Common myeloid progenitor, CD34-positive (primary cell): ENCODE measurements at regions not wholly inside any gene's neighbourhood (a gene's known extent, or its start where the extent isn't known, plus 50 kb on each side); places are given as distances from the start of the nearest gene placed in this dataset.

Source experiments
- CTCF ChIA-PET: fragments of 350-600 bp; sonication (Branson Sonifier 250); formaldehyde crosslinking; loops from one replicate; lab custom pipeline; 2021; ENCODE audit warnings: antibody characterized with exemption; lab: Charles Lee
- POLR2A ChIA-PET: fragments of 350-600 bp; sonication (Branson Sonifier 250); formaldehyde crosslinking; loops from one replicate; lab custom pipeline; 2021; ENCODE audit warnings: antibody characterized with exemption; lab: Charles Lee
- DNase-seq, 3 donors: peaks; one replicate each; pipeline versions ENCODE4 v3.0.0 to v3.0.0-alpha.2; 2013
- H3K27ac ChIP-seq, 2 experiments: 1 replicate in 1 of 2; 2 replicates in 1 of 2; pipeline ENCODE4 v1.7.0; 2013; ENCODE audit warnings: inconsistent platforms in 2 of 2, low read length in 2 of 2, mild to moderate bottlenecking in 2 of 2, low read depth in 1 of 2, moderate library complexity in 1 of 2; ENCODE audit not compliant: severe bottlenecking in 2 of 2, insufficient read depth in 1 of 2, poor library complexity in 1 of 2
- H3K27me3 ChIP-seq, 5 experiments: replicated peaks in 2 of 5; 1 replicate in 3 of 5; 2 replicates in 2 of 5; pipeline versions ENCODE4 v1.6.1 to v1.7.0; 2013; ENCODE audit warnings: low read length in 4 of 5, mild to moderate bottlenecking in 2 of 5, moderate library complexity in 2 of 5, inconsistent platforms in 1 of 5; ENCODE audit not compliant: insufficient read depth in 5 of 5, control insufficient read depth in 4 of 5
- H3K36me3 ChIP-seq, 4 experiments: 1 replicate in 2 of 4; 2 replicates in 2 of 4; pipeline versions ENCODE4 v1.6.1 to v1.7.0; 2013; ENCODE audit warnings: low read length in 3 of 4, control low read depth in 1 of 4, mild to moderate bottlenecking in 1 of 4; ENCODE audit not compliant: control insufficient read depth in 4 of 4, insufficient read depth in 4 of 4
- H3K4me1 ChIP-seq, 4 experiments: 1 replicate in 3 of 4; 2 replicates in 1 of 4; pipeline versions ENCODE4 v1.6.1 to v1.7.1; 2013; ENCODE audit warnings: low read length in 3 of 4, mild to moderate bottlenecking in 3 of 4, control low read depth in 1 of 4, inconsistent platforms in 1 of 4, moderate library complexity in 1 of 4; ENCODE audit not compliant: control insufficient read depth in 4 of 4, insufficient read depth in 4 of 4; ENCODE audit errors: control extremely low read depth in 1 of 4
- H3K4me3 ChIP-seq, 7 experiments: 1 replicate in 4 of 7; 2 replicates in 3 of 7; pipeline versions ENCODE4 v1.5.1 to v1.7.0; 2013; ENCODE audit warnings: mild to moderate bottlenecking in 7 of 7, low read length in 6 of 7, moderate library complexity in 6 of 7, inconsistent platforms in 2 of 7, low read depth in 2 of 7, control low read depth in 1 of 7; ENCODE audit not compliant: insufficient read depth in 4 of 7, control insufficient read depth in 1 of 7; ENCODE audit errors: extremely low read depth in 1 of 7
- H3K9me3 ChIP-seq, 5 experiments: 1 replicate in 4 of 5; 2 replicates in 1 of 5; pipeline versions ENCODE4 v1.6.1 to v1.7.1; 2013; ENCODE audit warnings: low read length in 4 of 5, mild to moderate bottlenecking in 2 of 5, inconsistent platforms in 1 of 5, low read depth in 1 of 5, moderate library complexity in 1 of 5; ENCODE audit not compliant: control insufficient read depth in 4 of 5, insufficient read depth in 2 of 5; ENCODE audit errors: control extremely low read depth in 1 of 5
- WGBS: methylation state at CpG from one replicate; pipeline ENCODE4 v1.1.5; 2013; ENCODE audit not compliant: insufficient coverage; 5-methylcytosine and 5-hydroxymethylcytosine counted together

DNA sequence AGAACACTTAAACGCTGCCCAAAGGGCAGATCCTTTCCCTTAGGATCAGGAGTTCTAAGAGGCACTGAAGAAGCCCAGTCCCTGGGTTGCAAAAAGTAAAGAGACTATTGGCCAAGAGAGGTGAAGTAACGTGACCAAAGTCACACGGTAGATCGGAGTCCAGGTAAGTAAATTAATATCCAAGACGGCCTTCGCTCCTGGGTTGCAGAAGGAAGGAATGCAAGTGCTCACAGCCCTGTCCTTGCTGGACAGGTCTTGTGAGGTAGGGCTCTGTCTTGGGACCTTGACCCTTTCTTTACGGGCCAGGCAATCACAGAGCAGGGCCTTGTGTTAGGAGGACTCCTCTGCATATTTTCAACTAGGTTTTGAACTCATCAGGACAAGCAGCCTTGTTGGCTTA lies 243.7 kb upstream of the PDE10A start:
- peaks cover 0 to 15% (median 3%) of the 10 kb centered on the region in 5 experiments for H3K27me3 ChIP-seq
- H3K36me3 ChIP-seq: no peaks in the 10 kb centered on the region
- H3K27ac ChIP-seq: no peak overlapping the region
- H3K4me1 ChIP-seq: no peaks in the 10 kb centered on the region
- no peak overlapping the region for H3K4me3 ChIP-seq
- ChIA-PET CTCF (no interaction called here), POLR2A (no interaction called here)
- peaks cover 0 to 1% (median 0%) of the 10 kb centered on the region in 5 experiments for H3K9me3 ChIP-seq
- DNase-seq: no peak
- 92% methylated on average over 6 of the region's 7 CpGs for WGBS

DNA sequence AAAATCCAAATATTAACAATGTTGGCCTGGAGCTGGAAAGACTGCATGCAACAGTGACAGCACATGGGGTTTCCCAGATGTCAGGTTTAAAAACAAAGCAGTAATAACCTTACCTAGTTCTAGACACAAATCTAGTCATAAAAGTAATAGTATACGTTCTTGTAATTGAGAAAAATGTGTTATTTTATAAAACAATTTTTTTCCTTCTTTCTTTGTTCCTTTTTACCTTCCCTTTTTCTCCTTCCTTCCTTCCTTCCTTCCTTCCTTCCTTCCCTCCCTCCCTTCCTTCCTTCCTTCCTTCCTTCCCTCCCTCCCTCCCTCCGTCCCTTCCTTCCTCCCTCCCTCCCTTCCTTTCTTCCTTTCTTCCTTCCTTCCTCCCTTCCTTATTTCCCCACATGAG lies 242.7 kb upstream of the PDE10A start:
- no peak overlapping the region for H3K4me3 ChIP-seq
- DNase-seq: no peak
- POLR2A ChIA-PET: no interaction called here
- H3K9me3 ChIP-seq: peaks cover 0 to 1% (median 0%) of the 10 kb centered on the region in 5 experiments
- no peaks in the 10 kb centered on the region for H3K36me3 ChIP-seq
- WGBS: no CpG with 5 or more reads among the region's 2 CpGs
- no peaks in the 10 kb centered on the region for H3K4me1 ChIP-seq
- H3K27me3 ChIP-seq: peaks cover 0 to 19% (median 3%) of the 10 kb centered on the region in 5 experiments
- CTCF ChIA-PET: no interaction called here
- H3K27ac ChIP-seq: no peak overlapping the region

- no peaks in the 10 kb centered on the region for H3K4me1 ChIP-seq
- WGBS: 86% methylated on average over 5 of the region's 10 CpGs
- no peak for DNase-seq
- no peaks in the 10 kb centered on the region for H3K36me3 ChIP-seq
- peaks cover 0 to 1% (median 0%) of the 10 kb centered on the region in 5 experiments for H3K9me3 ChIP-seq
- ChIA-PET POLR2A (no interaction called here), CTCF (interaction anchor here (2.0 kb wide), 1 partner anchor 205 kb away, joined by 6 read pairs; no protein-coding TSS in a partner anchor)
- H3K4me3 ChIP-seq: no peak overlapping the region
- no peak overlapping the region for H3K27ac ChIP-seq
- peaks cover 0 to 22% (median 3%) of the 10 kb centered on the region in 5 experiments for H3K27me3 ChIP-seq
These were observed 237.9 kb upstream of the PDE10A start for GRCh38 chr6:165900970-165901369.

DNA sequence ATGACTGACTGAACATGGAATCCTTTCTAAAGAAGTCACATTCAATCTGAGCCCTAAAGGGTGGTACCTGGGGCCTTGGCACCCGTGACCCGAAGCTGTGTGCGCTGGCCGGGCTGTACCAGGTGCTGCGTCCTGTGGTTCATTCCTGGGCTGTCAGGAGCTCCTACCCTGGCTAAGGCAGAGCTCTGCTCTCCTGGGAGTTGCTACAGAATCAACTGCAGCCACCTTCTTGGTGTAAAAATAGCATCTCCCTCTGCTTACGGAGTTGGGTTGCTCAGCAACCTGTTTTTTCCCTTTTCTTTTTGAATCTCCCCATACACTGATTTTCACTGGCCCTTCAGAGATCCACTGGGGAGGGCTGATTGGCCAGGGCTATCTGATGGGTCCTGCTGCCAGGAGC lies 236.6 kb upstream of the PDE10A start:
- H3K9me3 ChIP-seq: peaks cover 0 to 1% (median 0%) of the 10 kb centered on the region in 5 experiments
- ChIA-PET CTCF (no interaction called here), POLR2A (no interaction called here)
- no peaks in the 10 kb centered on the region for H3K4me1 ChIP-seq
- peaks cover 0 to 22% (median 3%) of the 10 kb centered on the region in 5 experiments for H3K27me3 ChIP-seq
- H3K4me3 ChIP-seq: no peak overlapping the region
- no peak overlapping the region for H3K27ac ChIP-seq
- H3K36me3 ChIP-seq: no peaks in the 10 kb centered on the region
- no peak for DNase-seq
- 79% methylated on average over 6 of the region's 6 CpGs for WGBS

GRCh38 chr6:165895421-165896165 lies 232.6 kb upstream of the PDE10A start:
- H3K9me3 ChIP-seq: no peaks in the 10 kb centered on the region
- POLR2A ChIA-PET: no interaction called here
- WGBS: 74% methylated on average over 3 of the region's 10 CpGs
- CTCF ChIA-PET: interaction anchor here (0.7 kb wide), 1 partner anchor 10 kb away, joined by 3 read pairs; no protein-coding TSS in a partner anchor
- no peaks in the 10 kb centered on the region for H3K36me3 ChIP-seq
- peaks cover 0 to 32% (median 6%) of the 10 kb centered on the region in 5 experiments for H3K27me3 ChIP-seq
- DNase-seq: no peak
- no peaks in the 10 kb centered on the region for H3K4me1 ChIP-seq
- H3K27ac ChIP-seq: no peak overlapping the region
- no peak overlapping the region for H3K4me3 ChIP-seq

DNA sequence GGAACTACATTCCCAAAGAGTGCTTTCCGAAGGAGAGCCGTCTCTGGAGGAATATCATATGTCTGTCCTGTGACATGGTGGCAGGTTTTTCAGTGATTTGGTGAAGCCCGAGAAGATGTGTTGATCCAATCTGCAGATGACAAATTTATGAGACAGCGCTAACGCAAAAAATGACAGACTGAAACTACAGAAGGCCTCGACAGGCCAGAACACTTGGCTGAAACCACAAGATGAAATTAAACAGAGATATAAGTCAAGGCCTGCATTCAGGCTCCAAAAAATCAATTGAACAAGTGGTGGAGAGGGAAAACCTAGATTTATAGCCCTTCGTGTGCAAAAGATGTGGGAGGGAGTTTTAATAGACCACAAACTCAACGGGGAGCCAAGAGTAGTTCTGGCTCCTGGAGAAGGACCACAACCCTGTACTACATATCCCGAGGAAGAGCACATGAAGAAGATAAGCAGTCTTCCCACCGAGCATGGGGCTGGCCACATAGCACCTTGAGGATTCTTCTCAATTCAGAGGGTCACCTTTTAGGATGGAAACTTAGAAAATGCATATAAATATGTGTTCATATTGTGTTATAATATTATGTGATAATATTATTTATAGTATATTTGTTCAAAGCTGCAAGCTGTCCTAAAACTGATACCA lies 231.3 kb upstream of the PDE10A start:
- 73% methylated on average over 10 of the region's 10 CpGs for WGBS
- Histone ChIP-seq H3K4me1 (no peaks in the 10 kb centered on the region), H3K36me3 (no peaks in the 10 kb centered on the region), H3K27me3 (peaks cover 0 to 41% (median 6%) of the 10 kb centered on the region in 5 experiments), H3K27ac (no peak overlapping the region), H3K4me3 (no peak overlapping the region), H3K9me3 (no peaks in the 10 kb centered on the region)
- no peak for DNase-seq
- POLR2A ChIA-PET: no interaction called here
- CTCF ChIA-PET: interaction anchor here (0.6 kb wide), 1 partner anchor 1536 kb away, joined by 3 read pairs; no protein-coding TSS in a partner anchor

- no peaks in the 10 kb centered on the region for H3K36me3 ChIP-seq
- no peak overlapping the region for H3K27ac ChIP-seq
- H3K4me1 ChIP-seq: no peaks in the 10 kb centered on the region
- DNase-seq: no peak
- no peaks in the 10 kb centered on the region for H3K9me3 ChIP-seq
- ChIA-PET CTCF (interaction anchor here (0.6 to 1.5 kb wide), 2 partner anchors 213 to 1537 kb away, joined by 3 to 5 read pairs; no protein-coding TSS in a partner anchor), POLR2A (no interaction called here)
- no peak overlapping the region for H3K4me3 ChIP-seq
- WGBS: 83% methylated on average over 1 of the region's 6 CpGs
- peaks cover 0 to 41% (median 6%) of the 10 kb centered on the region in 5 experiments for H3K27me3 ChIP-seq
These were observed 230.4 kb upstream of the PDE10A start for GRCh38 chr6:165893431-165893830.
